WTC11 (cell line): ENCODE measurements at regions not wholly inside any gene's neighbourhood (a gene's known extent, or its start where the extent isn't known, plus 50 kb on each side); places are given as distances from the start of the nearest gene placed in this dataset.

ENCODE experiments used
- ATAC-seq: fragments of 200-7000 bp; cut with Tn5 transposase; 2 replicates; pipeline ENCODE4 v1.10.0; 2021; ENCODE audit warnings: mild to moderate bottlenecking, moderate library complexity
- CTCF ChIA-PET: fragments of 300-600 bp; sonication (Branson Sonifier 250); formaldehyde crosslinking; loops from one replicate; lab custom pipeline; 2021; ENCODE audit warnings: antibody characterized with exemption; lab: Charles Lee
- POLR2A ChIA-PET: fragments of 350-600 bp; sonication (Branson Sonifier 250); formaldehyde crosslinking; loops from one replicate; lab custom pipeline; 2021; ENCODE audit warnings: antibody characterized with exemption; lab: Charles Lee
- DNase-seq: peaks from one replicate; pipeline ENCODE4 v3.0.0; 2021; ENCODE audit warnings: low spot score
- H3K27ac Mint-ChIP-seq: 2 replicates; pipeline ENCODE4 v1.8.0; 2021; ENCODE audit warnings: mixed read lengths
- H3K27me3 Mint-ChIP-seq: 2 replicates; pipeline ENCODE4 v1.8.0; 2021; ENCODE audit warnings: low read depth, mild to moderate bottlenecking, moderate library complexity, mixed read lengths
- H3K36me3 Mint-ChIP-seq: 2 replicates; pipeline ENCODE4 v1.8.0; 2021; ENCODE audit warnings: mixed read lengths
- H3K4me1 Mint-ChIP-seq: 2 replicates; pipeline ENCODE4 v1.8.0; 2022; ENCODE audit warnings: mixed read lengths
- H3K4me3 Mint-ChIP-seq: 2 replicates; pipeline ENCODE4 v1.8.0; 2021; ENCODE audit warnings: mild to moderate bottlenecking, moderate library complexity, mixed read lengths
- H3K9me3 Mint-ChIP-seq: 2 replicates; pipeline ENCODE4 v1.8.0; 2021; ENCODE audit warnings: mixed read lengths
- CREB1 ChIP-seq: sonication (generic); formaldehyde crosslinking; IDR thresholded peaks from 2 replicates; pipeline ENCODE4 v1.8.0; 2023; ENCODE audit warnings: mild to moderate bottlenecking, missing genetic modification reagents
- CTCF ChIP-seq: fragments of 200-600 bp; IDR thresholded peaks from 2 replicates; pipeline ENCODE4 v1.8.0; 2022; ENCODE audit warnings: antibody characterized with exemption
- EMX1 ChIP-seq: fragments of 250-450 bp; sonication (Bioruptor Pico); IDR thresholded peaks from 2 replicates; pipeline ENCODE4 v1.8.0; 2021; ENCODE audit warnings: mild to moderate bottlenecking
- ETV6 ChIP-seq: sonication (generic); formaldehyde crosslinking; IDR thresholded peaks from 2 replicates; pipeline ENCODE4 v1.8.1; 2022; ENCODE audit warnings: mild to moderate bottlenecking, missing genetic modification reagents
- FOXP1 ChIP-seq: sonication (generic); formaldehyde crosslinking; IDR thresholded peaks from 2 replicates; pipeline ENCODE4 v1.8.0; 2022; ENCODE audit warnings: missing genetic modification reagents, mild to moderate bottlenecking, moderate library complexity, borderline replicate concordance
- GRHL2 ChIP-seq: fragments of 250-450 bp; sonication (Bioruptor Pico); IDR thresholded peaks from 2 replicates; pipeline ENCODE4 v1.8.0; 2022; ENCODE audit warnings: mild to moderate bottlenecking, moderate library complexity; ENCODE audit not compliant: insufficient replicate concordance, severe bottlenecking
- IRF1 ChIP-seq: sonication (generic); formaldehyde crosslinking; IDR thresholded peaks from 2 replicates; pipeline ENCODE4 v1.8.0; 2023; ENCODE audit warnings: missing genetic modification reagents
- MXD4 ChIP-seq: fragments of 250-450 bp; sonication (Bioruptor Pico); IDR thresholded peaks from 2 replicates; pipeline ENCODE4 v1.8.0; 2021; ENCODE audit warnings: mild to moderate bottlenecking, moderate library complexity, borderline replicate concordance
- NR1H2 ChIP-seq: sonication (generic); formaldehyde crosslinking; IDR thresholded peaks from 2 replicates; pipeline ENCODE4 v1.9.0; 2021; ENCODE audit warnings: mild to moderate bottlenecking, moderate library complexity, missing genetic modification reagents
- PREB ChIP-seq: sonication (generic); formaldehyde crosslinking; IDR thresholded peaks from 2 replicates; pipeline ENCODE4 v1.8.1; 2022; ENCODE audit warnings: mild to moderate bottlenecking, missing genetic modification reagents, moderate library complexity, borderline replicate concordance
- SOX15 ChIP-seq: fragments of 250-450 bp; sonication (Bioruptor Pico); IDR thresholded peaks from 2 replicates; pipeline ENCODE4 v1.9.0; 2021; ENCODE audit warnings: mild to moderate bottlenecking
- ZBTB21 ChIP-seq: sonication (generic); formaldehyde crosslinking; IDR thresholded peaks from 2 replicates; pipeline ENCODE4 v1.8.1; 2023; ENCODE audit warnings: mild to moderate bottlenecking, missing genetic modification reagents, borderline replicate concordance
- ZNF138 ChIP-seq: sonication (generic); formaldehyde crosslinking; conservative IDR thresholded peaks from 2 replicates; pipeline ENCODE4 v1.8.1; 2022; ENCODE audit warnings: mild to moderate bottlenecking, moderate library complexity, missing genetic modification reagents
- ZNF232 ChIP-seq: sonication (generic); formaldehyde crosslinking; IDR thresholded peaks from 2 replicates; pipeline ENCODE4 v1.8.0; 2022; ENCODE audit warnings: mild to moderate bottlenecking, missing genetic modification reagents
- ZNF317 ChIP-seq: sonication (generic); formaldehyde crosslinking; IDR thresholded peaks from 2 replicates; pipeline ENCODE4 v1.8.1; 2023; ENCODE audit warnings: low read depth, mild to moderate bottlenecking, moderate library complexity, missing genetic modification reagents, borderline replicate concordance
- ZNF396 ChIP-seq: fragments of 250-450 bp; sonication (Bioruptor Pico); IDR thresholded peaks from 2 replicates; pipeline ENCODE4 v1.8.0; 2021; ENCODE audit warnings: mild to moderate bottlenecking, moderate library complexity, borderline replicate concordance
- TF ChIP-seq, protein P1 (sequence below): sonication (generic); formaldehyde crosslinking; IDR thresholded peaks from 2 replicates; pipeline ENCODE4 v1.8.1; 2022; ENCODE audit warnings: missing genetic modification reagents, borderline replicate concordance
- TF ChIP-seq, protein P2 (sequence below): fragments of 250-450 bp; sonication (Bioruptor Pico); IDR thresholded peaks from 2 replicates; pipeline ENCODE4 v1.9.0; 2021; ENCODE audit warnings: mild to moderate bottlenecking
- TF ChIP-seq, protein P3 (sequence below): sonication (generic); formaldehyde crosslinking; IDR thresholded peaks from 2 replicates; pipeline ENCODE4 v1.8.0; 2022; ENCODE audit warnings: mild to moderate bottlenecking, missing genetic modification reagents
- TF ChIP-seq, protein P4 (sequence below): sonication (generic); formaldehyde crosslinking; IDR thresholded peaks from 2 replicates; pipeline ENCODE4 v1.8.0; 2022; ENCODE audit warnings: mild to moderate bottlenecking, missing genetic modification reagents
- TF ChIP-seq, protein P5 (sequence below): fragments of 250-450 bp; sonication (Bioruptor Pico); IDR thresholded peaks from 2 replicates; pipeline ENCODE4 v1.9.0; 2021; ENCODE audit warnings: mild to moderate bottlenecking
- TF ChIP-seq, protein P6 (sequence below): sonication (generic); formaldehyde crosslinking; IDR thresholded peaks from 2 replicates; pipeline ENCODE4 v1.8.0; 2022; ENCODE audit warnings: mild to moderate bottlenecking, missing genetic modification reagents

DNA sequence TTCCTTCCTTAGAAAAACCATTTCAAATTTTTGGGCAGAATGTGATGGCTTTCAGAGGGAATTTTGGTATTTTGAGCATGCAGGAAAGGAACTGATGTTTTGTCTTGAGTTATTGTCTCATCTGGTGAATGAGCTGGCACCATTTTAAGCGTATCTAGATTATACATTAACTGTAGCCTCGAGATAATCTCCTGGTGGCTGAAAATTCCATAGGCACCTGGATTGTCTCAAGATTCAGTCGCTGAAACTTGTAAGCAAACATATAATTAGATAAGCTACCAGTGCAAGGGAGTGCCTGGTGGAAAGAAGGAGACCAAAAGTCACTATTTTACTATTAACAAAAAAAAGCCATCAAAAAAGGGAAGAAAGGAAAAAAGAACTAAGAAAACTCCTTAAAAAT is 687.8 kb upstream of the DDX18 start:
- POLR2A ChIA-PET, result no interaction called here
- peaks cover 11% of the 10 kb centered on the region for H3K9me3 Mint-ChIP-seq
- no peak for DNase-seq
- H3K27me3 Mint-ChIP-seq, result no peaks in the 10 kb centered on the region
- TF ChIP-seq, protein P1, sequence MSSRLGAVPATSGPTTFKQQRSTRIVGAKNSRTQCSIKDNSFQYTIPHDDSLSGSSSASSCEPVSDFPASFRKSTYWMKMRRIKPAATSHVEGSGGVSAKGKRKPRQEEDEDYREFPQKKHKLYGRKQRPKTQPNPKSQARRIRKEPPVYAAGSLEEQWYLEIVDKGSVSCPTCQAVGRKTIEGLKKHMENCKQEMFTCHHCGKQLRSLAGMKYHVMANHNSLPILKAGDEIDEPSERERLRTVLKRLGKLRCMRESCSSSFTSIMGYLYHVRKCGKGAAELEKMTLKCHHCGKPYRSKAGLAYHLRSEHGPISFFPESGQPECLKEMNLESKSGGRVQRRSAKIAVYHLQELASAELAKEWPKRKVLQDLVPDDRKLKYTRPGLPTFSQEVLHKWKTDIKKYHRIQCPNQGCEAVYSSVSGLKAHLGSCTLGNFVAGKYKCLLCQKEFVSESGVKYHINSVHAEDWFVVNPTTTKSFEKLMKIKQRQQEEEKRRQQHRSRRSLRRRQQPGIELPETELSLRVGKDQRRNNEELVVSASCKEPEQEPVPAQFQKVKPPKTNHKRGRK (CRISPR knock-in tag), result no peak
- no peak for TF ChIP-seq MXD4 (CRISPR knock-in tag)
- TF ChIP-seq GRHL2 (CRISPR knock-in tag), result no peak
- TF ChIP-seq NR1H2 (CRISPR knock-in tag), result no peak
- no peak for TF ChIP-seq CREB1 (CRISPR knock-in tag)
- no peak for TF ChIP-seq EMX1 (CRISPR knock-in tag)
- TF ChIP-seq ZNF396, result no peak
- no peak for TF ChIP-seq ZBTB21 (CRISPR knock-in tag)
- TF ChIP-seq, protein P2, sequence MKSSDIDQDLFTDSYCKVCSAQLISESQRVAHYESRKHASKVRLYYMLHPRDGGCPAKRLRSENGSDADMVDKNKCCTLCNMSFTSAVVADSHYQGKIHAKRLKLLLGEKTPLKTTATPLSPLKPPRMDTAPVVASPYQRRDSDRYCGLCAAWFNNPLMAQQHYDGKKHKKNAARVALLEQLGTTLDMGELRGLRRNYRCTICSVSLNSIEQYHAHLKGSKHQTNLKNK, result no peak
- no peak for TF ChIP-seq FOXP1 (CRISPR knock-in tag)
- TF ChIP-seq ZNF232, result no peak
- TF ChIP-seq ZNF138 (CRISPR knock-in tag), result no peak
- TF ChIP-seq ZNF317, result no peak
- TF ChIP-seq, protein P3, sequence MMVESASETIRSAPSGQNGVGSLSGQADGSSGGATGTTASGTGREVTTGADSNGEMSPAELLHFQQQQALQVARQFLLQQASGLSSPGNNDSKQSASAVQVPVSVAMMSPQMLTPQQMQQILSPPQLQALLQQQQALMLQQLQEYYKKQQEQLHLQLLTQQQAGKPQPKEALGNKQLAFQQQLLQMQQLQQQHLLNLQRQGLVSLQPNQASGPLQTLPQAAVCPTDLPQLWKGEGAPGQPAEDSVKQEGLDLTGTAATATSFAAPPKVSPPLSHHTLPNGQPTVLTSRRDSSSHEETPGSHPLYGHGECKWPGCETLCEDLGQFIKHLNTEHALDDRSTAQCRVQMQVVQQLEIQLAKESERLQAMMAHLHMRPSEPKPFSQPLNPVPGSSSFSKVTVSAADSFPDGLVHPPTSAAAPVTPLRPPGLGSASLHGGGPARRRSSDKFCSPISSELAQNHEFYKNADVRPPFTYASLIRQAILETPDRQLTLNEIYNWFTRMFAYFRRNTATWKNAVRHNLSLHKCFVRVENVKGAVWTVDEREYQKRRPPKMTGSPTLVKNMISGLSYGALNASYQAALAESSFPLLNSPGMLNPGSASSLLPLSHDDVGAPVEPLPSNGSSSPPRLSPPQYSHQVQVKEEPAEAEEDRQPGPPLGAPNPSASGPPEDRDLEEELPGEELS (CRISPR knock-in tag), result no peak
- TF ChIP-seq, protein P4, sequence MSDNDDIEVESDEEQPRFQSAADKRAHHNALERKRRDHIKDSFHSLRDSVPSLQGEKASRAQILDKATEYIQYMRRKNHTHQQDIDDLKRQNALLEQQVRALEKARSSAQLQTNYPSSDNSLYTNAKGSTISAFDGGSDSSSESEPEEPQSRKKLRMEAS (CRISPR knock-in tag), result no peak
- no peak for TF ChIP-seq IRF1
- no peak for TF ChIP-seq ETV6 (CRISPR knock-in tag)
- no peak for TF ChIP-seq SOX15 (CRISPR knock-in tag)
- TF ChIP-seq, protein P5, sequence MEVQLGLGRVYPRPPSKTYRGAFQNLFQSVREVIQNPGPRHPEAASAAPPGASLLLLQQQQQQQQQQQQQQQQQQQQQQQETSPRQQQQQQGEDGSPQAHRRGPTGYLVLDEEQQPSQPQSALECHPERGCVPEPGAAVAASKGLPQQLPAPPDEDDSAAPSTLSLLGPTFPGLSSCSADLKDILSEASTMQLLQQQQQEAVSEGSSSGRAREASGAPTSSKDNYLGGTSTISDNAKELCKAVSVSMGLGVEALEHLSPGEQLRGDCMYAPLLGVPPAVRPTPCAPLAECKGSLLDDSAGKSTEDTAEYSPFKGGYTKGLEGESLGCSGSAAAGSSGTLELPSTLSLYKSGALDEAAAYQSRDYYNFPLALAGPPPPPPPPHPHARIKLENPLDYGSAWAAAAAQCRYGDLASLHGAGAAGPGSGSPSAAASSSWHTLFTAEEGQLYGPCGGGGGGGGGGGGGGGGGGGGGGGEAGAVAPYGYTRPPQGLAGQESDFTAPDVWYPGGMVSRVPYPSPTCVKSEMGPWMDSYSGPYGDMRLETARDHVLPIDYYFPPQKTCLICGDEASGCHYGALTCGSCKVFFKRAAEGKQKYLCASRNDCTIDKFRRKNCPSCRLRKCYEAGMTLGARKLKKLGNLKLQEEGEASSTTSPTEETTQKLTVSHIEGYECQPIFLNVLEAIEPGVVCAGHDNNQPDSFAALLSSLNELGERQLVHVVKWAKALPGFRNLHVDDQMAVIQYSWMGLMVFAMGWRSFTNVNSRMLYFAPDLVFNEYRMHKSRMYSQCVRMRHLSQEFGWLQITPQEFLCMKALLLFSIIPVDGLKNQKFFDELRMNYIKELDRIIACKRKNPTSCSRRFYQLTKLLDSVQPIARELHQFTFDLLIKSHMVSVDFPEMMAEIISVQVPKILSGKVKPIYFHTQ (CRISPR knock-in tag), result no peak
- TF ChIP-seq, all 79 proteins: peak for 0
- CTCF ChIA-PET, result no interaction called here
- Mint-ChIP-seq H3K27ac (no peak overlapping the region), H3K4me1 (no peaks in the 10 kb centered on the region), H3K36me3 (no peaks in the 10 kb centered on the region), H3K4me3 (no peak overlapping the region)
- no peak for ATAC-seq

DNA sequence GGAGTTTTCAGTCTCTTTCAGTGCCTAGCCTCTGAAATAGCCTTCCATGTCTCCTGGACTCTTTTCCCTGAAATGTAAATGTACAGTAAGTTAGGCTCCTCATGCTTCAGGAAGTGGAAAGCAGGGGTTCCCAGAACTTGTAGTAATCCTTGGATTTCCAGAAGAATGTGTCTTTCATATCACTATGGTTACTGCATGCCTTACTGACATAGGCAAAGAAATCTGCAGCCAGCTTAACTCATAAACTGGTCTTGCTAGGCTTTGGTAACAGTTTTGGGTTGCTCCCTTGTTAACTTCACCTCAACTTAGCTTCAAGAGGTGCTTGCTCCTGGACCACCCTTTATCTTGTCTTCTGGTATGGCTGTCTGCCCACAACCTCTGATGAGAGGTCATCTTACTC is 686.8 kb upstream of the DDX18 start:
- ATAC-seq (no peak), DNase-seq (no peak)
- no peaks in the 10 kb centered on the region for H3K27me3 Mint-ChIP-seq
- H3K4me1 Mint-ChIP-seq, result no peaks in the 10 kb centered on the region
- no peak overlapping the region for H3K4me3 Mint-ChIP-seq
- peaks cover 11% of the 10 kb centered on the region for H3K9me3 Mint-ChIP-seq
- CTCF ChIA-PET, result no interaction called here
- H3K27ac Mint-ChIP-seq, result no peak overlapping the region
- POLR2A ChIA-PET, result no interaction called here
- H3K36me3 Mint-ChIP-seq, result no peaks in the 10 kb centered on the region
- TF ChIP-seq, protein P5 (CRISPR knock-in tag), result no peak
- no peak for TF ChIP-seq CTCF
- no peak for TF ChIP-seq PREB (CRISPR knock-in tag)
- TF ChIP-seq, protein P6, sequence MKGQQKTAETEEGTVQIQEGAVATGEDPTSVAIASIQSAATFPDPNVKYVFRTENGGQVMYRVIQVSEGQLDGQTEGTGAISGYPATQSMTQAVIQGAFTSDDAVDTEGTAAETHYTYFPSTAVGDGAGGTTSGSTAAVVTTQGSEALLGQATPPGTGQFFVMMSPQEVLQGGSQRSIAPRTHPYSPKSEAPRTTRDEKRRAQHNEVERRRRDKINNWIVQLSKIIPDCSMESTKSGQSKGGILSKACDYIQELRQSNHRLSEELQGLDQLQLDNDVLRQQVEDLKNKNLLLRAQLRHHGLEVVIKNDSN (CRISPR knock-in tag), result no peak
